H1 (cell line): ENCODE measurements at regions not wholly inside any gene's neighbourhood (a gene's known extent, or its start where the extent isn't known, plus 50 kb on each side); places are given as distances from the start of the nearest gene placed in this dataset.

ENCODE experiments used
- CREB1 ChIP-seq: IDR thresholded peaks from 2 replicates; pipeline ENCODE4 v1.6.1; 2012; ENCODE audit warnings: inconsistent platforms
- KDM1A ChIP-seq: fragments of 200-600, 300-600 bp; sonication (generic); IDR thresholded peaks from 2 replicates; pipeline ENCODE4 v1.7.1; 2016; ENCODE audit warnings: mild to moderate bottlenecking, low read length, borderline replicate concordance
- RFX5 ChIP-seq: IDR thresholded peaks from 2 replicates; pipeline ENCODE4 v1.6.1; 2011; ENCODE audit warnings: low read depth, low read length, improper control_type of control experiment, borderline replicate concordance
- SUZ12 ChIP-seq: fragments of 200-600 bp; sonication (generic); IDR thresholded peaks from 2 replicates; pipeline ENCODE4 v1.6.1; 2012; ENCODE audit warnings: mild to moderate bottlenecking, inconsistent platforms, low read length, moderate library complexity, mixed read lengths
- TF ChIP-seq, protein P1 (sequence below): fragments of 300-600 bp; sonication (generic); IDR thresholded peaks from 2 replicates; pipeline ENCODE4 v1.7.1; 2012; ENCODE audit warnings: low read length, moderate library complexity, mild to moderate bottlenecking, inconsistent platforms; ENCODE audit not compliant: insufficient replicate concordance

- no peak for TF ChIP-seq CREB1
- TF ChIP-seq, protein P1, sequence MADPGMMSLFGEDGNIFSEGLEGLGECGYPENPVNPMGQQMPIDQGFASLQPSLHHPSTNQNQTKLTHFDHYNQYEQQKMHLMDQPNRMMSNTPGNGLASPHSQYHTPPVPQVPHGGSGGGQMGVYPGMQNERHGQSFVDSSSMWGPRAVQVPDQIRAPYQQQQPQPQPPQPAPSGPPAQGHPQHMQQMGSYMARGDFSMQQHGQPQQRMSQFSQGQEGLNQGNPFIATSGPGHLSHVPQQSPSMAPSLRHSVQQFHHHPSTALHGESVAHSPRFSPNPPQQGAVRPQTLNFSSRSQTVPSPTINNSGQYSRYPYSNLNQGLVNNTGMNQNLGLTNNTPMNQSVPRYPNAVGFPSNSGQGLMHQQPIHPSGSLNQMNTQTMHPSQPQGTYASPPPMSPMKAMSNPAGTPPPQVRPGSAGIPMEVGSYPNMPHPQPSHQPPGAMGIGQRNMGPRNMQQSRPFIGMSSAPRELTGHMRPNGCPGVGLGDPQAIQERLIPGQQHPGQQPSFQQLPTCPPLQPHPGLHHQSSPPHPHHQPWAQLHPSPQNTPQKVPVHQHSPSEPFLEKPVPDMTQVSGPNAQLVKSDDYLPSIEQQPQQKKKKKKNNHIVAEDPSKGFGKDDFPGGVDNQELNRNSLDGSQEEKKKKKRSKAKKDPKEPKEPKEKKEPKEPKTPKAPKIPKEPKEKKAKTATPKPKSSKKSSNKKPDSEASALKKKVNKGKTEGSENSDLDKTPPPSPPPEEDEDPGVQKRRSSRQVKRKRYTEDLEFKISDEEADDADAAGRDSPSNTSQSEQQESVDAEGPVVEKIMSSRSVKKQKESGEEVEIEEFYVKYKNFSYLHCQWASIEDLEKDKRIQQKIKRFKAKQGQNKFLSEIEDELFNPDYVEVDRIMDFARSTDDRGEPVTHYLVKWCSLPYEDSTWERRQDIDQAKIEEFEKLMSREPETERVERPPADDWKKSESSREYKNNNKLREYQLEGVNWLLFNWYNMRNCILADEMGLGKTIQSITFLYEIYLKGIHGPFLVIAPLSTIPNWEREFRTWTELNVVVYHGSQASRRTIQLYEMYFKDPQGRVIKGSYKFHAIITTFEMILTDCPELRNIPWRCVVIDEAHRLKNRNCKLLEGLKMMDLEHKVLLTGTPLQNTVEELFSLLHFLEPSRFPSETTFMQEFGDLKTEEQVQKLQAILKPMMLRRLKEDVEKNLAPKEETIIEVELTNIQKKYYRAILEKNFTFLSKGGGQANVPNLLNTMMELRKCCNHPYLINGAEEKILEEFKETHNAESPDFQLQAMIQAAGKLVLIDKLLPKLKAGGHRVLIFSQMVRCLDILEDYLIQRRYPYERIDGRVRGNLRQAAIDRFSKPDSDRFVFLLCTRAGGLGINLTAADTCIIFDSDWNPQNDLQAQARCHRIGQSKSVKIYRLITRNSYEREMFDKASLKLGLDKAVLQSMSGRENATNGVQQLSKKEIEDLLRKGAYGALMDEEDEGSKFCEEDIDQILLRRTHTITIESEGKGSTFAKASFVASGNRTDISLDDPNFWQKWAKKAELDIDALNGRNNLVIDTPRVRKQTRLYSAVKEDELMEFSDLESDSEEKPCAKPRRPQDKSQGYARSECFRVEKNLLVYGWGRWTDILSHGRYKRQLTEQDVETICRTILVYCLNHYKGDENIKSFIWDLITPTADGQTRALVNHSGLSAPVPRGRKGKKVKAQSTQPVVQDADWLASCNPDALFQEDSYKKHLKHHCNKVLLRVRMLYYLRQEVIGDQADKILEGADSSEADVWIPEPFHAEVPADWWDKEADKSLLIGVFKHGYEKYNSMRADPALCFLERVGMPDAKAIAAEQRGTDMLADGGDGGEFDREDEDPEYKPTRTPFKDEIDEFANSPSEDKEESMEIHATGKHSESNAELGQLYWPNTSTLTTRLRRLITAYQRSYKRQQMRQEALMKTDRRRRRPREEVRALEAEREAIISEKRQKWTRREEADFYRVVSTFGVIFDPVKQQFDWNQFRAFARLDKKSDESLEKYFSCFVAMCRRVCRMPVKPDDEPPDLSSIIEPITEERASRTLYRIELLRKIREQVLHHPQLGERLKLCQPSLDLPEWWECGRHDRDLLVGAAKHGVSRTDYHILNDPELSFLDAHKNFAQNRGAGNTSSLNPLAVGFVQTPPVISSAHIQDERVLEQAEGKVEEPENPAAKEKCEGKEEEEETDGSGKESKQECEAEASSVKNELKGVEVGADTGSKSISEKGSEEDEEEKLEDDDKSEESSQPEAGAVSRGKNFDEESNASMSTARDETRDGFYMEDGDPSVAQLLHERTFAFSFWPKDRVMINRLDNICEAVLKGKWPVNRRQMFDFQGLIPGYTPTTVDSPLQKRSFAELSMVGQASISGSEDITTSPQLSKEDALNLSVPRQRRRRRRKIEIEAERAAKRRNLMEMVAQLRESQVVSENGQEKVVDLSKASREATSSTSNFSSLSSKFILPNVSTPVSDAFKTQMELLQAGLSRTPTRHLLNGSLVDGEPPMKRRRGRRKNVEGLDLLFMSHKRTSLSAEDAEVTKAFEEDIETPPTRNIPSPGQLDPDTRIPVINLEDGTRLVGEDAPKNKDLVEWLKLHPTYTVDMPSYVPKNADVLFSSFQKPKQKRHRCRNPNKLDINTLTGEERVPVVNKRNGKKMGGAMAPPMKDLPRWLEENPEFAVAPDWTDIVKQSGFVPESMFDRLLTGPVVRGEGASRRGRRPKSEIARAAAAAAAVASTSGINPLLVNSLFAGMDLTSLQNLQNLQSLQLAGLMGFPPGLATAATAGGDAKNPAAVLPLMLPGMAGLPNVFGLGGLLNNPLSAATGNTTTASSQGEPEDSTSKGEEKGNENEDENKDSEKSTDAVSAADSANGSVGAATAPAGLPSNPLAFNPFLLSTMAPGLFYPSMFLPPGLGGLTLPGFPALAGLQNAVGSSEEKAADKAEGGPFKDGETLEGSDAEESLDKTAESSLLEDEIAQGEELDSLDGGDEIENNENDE = no peak
- no peak for TF ChIP-seq RFX5
- no peak for TF ChIP-seq SUZ12
- no peak for TF ChIP-seq KDM1A
Observed at GRCh38 chr11:64492561-64492960, 63.2 kb upstream of the SLC22A11 start (continued).
